Dermis blood vessel endothelial cell (primary cell): ENCODE measurements at regions not wholly inside any gene's neighbourhood (a gene's known extent, or its start where the extent isn't known, plus 50 kb on each side); places are given as distances from the start of the nearest gene placed in this dataset.
A peak's percentile ranks its signal among the peaks of the same experiment; 100 is the strongest.

Experiments used
- DNase-seq: peaks from one replicate; pipeline ENCODE4 v3.0.0; 2010

DNA sequence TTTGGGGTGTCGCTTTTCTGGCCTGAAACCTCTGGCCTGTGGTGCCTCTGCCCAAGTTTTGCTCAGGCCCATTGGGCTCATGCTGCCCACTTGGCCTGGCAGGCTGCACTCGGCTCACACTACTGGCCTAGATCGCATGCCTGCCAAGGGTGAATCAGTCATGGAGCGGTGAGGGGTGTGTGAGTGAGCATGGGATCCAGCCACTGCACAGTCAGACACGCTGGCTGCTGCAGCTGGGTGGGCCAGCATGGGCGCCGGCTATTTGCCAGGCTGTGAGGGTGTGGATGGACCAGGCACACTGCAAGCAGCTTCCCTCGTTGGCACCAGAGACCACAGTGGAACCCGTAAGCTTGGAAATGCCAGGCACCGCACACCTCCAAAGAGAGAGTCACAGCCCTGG, 145.4 kb upstream of the CNR1 start:
- DNase-seq, result no peak

DNA sequence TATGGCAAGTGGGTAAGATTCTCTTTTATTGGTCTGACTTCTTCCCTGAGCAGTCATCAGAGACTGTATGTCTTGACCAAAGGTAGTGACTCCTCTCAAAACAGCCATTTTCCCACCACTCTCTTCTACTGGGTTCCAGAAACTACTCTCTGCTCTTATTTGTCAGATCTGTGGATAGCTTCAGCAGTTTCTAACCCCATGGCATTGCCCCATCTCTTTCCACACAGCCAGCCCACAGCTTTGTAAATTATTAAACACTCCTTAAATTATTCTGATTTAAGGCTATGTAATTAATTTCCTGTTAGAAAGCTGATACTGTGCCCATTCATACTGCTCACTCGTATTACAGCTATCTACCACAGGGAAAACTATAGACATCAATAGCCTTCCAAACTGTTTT, 138.4 kb upstream of the CNR1 start:
- DNase-seq, result no peak

DNA sequence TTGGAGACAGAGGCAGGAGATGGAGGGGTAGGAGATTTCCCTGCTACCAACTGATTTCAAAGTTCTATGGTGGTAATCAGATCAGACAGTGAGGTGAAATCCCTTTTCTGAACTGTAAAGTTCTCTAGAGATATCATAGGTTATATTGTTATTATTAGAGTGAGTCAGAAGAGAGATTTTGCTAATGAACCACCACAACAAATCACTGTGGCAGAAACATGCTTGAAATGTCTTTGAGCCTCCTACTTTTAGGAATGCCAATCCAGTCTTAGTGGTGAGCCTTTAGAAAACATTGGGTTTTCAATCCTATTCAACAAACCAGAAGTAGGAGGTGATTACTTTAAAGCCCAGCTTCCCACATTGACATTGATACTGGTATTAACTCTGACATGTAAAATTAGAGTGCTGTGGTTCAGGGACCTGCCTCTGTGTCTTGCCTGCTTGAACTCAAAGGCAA, 136.7 kb upstream of the CNR1 start:
- no peak for DNase-seq

DNA sequence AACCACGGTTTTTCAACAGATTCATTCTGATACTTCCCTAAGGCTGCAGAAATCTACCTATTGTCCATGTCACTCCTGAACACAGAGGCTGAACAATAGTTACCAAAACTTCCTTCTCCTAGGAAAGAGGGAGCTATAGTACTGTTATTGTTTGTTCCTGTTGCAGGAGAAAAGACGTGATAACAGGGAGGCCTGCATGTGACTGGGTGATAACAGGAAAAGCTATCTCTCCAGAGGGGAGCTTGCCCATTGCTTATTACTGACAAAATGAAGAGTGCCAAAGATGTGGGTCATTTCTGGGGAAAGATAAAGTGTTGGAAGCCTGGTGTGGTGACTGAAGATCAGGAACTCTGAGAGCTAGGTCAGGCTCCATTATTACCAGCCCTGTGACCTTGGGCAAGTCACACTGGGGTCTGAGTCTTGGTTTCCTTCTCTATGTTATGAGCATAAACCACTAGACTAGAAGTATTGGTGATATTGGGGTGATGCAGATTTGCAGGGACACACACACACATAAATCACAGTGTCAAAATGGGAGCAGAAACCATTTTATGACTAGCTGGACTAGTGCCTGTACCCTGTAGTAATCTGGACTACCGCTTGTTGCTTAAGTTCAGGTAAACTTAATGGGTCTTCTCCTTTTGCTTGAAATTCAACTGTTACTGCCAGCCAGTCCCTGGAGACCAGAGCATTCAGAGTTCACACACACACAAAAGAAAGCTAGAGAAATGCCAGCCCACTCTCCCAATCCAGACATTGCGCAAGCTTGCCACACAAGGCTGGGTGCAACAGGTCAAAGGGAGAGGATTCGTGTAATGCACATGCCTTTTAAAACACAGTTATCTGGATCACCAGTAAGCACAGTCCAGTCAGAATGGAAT, 136.0 kb upstream of the CNR1 start:
- no peak for DNase-seq

DNA sequence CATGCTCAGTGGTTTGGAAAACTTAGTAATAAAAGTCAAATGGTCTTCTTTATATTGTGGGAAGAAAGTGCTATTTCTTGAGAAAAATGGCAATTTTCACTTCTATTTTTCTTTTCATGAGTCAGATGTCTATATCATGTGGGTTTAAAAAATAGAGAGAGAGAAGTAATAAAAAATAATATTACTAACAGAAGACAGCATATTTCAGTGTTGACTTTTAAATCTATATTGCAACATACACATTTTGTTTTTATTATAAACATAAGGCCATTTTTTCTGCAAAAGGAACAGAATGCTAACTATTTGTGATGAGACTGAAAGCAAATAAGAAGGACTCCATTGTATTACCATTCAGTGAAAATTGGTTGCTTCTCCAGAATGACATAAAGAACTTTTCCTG, 135.1 kb upstream of the CNR1 start:
- no peak for DNase-seq

DNA sequence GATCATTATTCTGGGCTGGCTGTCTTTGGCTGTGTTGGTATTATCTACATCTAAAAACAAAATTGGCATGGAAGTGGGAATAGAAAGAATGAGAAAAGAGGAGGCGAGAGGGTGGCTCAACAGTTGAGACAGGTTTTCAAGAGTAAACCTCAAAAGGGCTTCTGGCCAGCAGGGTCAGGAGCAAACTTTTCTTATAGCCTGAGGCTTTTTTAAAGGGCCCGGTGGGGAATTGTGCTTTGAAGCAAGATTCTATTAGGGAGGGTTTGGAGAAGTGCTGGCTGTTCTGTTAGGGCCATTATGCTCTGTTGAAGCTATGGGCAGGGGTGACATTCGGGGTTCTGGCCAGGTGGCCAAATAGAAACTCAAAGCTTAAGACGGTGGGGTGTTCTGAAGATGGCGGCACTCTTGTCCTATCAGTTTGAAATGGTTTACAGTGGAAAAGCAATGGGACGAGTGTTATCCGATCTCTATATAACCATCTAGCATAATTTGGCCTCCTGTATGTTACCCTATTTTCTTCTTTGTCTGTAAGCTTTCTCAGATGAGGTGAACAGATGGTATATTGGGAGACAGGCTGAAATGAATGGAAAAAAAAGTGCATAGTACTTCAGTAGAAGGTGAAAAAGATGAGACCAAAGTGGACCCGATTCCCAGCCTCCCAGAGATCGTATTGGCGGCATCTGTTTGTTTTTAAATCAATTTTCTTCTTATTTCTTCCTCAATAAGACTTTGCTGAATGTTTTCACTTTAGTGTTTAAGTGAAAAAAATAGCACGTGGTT, 132.1 kb upstream of the CNR1 start:
- DNase-seq, result no peak

DNA sequence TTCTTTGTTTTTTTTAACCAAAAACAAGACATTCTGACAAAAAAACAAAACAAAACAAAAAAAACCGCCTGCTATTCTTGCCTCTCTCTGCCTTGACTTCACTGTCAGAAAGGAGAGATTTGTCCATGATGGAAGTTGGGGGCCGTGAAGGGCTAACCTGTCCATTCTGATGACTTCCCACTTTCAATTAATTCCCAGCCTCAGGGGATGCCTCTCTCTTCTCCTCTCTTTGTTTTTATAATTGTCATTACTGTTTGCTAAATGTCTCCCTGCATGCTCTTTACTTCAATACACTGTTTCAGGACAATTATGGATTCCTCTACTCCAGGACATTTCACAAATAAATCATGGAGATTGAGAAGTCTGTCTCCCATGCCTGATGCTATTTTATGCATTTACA, 130.5 kb upstream of the CNR1 start:
- no peak for DNase-seq

DNA sequence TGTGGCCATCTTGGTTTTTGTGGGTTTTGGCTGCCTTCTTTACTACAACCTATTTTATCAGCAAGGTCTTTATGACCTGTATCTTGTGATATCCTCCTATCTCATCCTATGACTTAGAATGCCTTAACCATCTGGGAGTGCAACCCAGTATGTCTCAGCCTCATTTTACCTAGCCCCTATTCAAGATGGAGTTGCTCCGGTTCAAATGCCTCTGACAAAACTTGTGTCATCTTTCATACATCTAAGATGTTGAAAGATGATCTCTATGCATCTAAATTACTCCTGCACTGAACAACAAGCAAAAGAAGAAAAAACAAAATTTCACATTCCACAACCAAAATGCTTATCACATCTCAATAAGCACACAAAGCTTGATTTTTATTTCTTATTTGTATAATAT, 129.5 kb upstream of the CNR1 start:
- no peak for DNase-seq

DNA sequence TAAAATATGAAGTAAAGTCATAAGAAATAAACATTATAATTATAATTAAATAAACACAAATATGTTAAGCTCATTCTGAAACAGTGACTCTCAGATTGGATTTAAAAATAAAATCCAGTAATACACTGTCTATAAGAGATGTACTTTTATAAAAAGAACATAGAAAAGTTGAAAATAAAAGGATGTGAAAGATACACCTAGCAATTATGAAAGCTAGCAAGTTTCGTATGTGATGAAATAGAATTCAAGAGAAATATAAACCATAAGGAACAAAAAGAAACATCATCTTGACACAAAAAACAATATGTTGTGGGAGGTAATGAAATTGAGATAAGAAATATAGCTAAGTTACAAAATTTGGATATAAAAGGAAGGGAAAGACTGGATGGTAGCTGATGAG, 128.6 kb upstream of the CNR1 start:
- DNase-seq, result no peak

DNA sequence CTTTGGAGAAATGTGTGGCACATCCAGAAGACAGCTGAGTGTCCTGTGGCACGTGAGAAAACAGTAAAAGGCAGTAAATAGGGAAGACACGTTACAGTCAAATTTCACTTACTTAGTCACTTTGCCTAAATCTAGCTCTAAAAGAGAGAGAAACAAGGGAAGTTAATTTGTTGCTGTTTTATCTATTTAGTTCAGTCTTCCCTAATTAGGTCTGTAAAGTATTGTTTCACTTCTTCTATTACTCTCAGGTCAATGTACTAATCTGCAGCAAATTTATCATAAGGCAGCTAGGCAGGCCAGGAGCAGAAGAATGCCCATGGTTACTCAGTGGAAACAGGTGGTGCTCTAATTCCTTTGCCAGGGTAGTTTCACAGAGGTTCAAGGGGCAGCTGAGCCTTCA, 124.3 kb upstream of the CNR1 start:
- no peak for DNase-seq

DNA sequence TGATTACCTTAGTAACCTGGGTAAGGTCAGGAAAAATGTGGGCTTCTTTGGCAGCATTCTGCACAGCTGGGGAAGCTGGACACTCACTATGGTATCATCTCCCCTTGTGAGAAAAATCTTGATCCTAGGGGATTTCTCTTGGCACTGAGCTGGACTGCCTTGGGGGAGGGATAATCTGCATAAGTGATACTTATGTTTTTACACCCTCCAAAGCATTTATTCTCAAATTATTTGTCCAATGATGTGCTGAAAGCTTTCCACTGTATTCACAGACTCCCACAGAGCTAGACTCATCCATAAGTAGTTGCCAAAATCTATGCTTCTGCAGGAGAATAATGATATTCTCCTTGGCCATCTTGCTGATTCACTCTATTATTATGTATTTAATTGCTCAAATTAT, 121.5 kb upstream of the CNR1 start:
- DNase-seq, result no peak

DNA sequence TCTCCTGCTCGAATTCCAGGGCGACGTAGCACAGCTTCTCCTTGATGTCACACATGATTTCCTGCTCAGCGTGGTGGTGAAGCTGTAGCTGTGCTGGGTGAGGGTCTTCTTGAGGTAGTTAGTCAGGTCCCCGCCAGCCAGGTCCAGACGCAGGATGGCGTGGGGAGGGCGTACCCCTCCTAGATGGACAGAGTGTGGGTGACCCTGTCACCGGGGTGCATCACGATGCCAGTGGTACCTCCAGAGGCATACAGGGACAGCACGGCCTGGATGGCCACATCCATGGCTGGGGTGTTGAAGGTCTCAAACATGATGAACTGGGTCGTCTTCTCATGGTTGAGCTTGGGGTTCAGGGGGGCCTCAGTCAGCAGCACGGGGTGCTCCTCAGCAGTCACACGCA, 110.2 kb upstream of the CNR1 start:
- no peak for DNase-seq

DNA sequence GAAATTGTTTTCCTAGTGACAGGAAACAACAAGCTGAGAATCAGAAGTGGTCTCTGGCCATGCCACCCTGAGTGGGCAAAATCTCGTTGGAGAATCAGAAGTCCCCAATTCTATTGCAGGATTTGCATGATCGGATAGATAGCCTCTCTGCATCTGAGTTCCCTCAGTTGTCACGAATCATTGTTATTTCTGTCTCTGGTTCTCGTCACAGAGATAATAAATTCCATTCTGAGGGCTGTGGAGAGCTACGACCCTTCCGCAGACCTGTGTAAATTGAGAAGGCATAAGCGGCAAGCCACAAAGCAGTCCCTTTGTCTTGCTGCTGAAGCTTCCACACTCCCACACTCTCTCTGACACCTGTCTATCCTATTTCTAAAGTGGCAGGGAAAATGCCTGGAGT, 102.4 kb upstream of the CNR1 start:
- no peak for DNase-seq

DNA sequence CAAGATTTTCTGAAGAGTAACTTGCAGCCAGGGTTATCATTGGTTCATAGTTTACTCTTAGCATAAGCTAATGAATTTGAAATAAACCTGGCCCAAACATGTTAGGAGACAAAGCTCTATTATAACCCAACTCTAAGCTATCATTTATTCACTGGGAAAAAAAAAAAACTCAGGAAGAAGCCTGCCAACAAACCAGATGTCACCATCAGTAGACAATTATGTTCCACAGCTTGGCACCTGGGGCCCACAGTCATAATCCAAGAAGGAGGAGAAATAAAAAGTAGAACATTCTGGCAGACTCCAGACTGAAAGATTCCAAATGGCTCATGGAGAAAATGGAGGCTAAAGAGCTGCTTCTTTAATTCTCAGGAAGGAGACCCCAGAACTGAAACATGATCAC, 100.0 kb upstream of the CNR1 start:
- no peak for DNase-seq

DNA sequence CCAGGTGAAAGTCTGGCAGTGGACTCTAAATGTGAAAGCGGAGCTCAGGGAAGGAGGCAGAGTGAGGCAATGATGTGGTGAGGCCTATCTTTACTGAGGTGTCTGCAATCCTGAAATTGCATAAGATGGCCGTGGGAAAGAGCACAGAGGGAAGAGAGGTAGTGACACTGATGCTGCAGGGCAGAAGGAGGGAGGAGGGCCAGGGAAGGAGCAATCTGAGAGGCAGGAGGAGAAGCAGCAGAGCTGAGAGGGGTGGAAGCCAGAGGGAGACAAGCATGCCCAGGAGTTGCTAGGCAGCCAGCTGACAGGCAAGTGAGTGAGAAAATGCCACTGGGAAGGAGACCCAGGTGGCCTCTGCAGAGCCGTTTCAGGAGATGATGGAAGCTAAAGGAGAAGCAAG, 97.4 kb upstream of the CNR1 start:
- no peak for DNase-seq

DNA sequence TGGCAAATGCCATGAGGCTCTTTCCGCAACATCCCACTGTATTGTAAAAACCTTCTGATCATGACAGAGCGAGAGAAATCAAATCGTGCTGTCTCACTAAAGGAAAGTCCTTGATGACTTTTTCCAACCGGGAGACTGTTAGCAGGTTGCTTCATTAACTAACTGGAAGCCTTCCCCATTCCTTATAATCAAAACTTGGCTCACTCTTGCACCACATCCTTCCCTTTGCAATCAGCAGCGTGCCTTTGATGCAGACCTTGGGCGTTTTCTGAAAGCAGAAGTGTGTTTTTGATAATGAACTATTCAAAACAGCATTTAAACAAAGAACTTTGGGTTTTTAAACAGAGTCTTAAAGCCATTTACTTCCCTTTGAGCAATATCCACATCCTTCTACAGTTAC, 96.2 kb upstream of the CNR1 start:
- peak; percentile 55 for DNase-seq

DNA sequence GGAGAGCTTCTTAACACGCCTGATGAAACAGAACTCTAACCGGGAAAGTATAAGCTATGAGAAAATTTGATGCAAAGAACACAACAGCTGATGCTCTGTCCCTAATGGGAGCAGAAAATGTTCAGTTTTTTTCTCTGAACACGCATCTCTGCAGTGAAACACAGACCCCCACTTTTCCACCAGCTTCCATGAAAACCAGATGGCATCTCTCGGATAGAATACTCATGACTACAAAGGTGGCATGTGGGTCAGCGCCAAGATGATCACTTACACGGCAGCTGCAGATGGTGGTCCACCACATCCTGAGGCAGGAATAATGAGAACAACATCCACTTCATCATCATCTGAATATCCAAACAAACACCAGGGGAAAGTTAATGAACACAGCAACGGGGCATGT, 85.2 kb upstream of the CNR1 start:
- DNase-seq, result no peak

DNA sequence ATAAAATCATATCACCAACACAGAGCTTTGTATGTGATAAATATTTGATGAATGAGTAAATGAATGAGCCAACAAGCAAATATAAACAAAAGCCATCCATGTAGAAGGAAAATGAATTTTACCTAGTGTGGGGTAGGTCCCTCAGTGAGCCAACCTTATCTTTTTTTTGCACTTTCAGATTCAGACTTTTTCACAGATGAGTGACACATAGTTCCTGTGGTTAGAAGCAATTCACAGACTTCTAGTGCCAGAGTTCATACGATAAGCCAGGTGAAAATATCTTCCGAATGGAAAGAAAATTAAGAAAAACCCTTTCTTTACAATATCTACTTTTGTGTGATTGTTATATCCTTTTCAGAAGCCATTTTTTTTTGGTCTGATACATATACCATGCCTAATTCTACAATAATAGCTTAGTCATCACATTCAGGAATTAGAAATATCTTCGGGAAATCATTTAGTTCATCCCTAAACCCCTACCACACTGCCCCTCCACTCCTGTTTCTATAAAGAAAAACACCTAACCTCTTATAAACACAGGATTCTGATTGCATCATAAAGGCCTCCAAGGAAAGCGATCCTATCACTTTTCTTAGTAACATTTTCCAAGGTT, 82.7 kb upstream of the CNR1 start:
- DNase-seq, result no peak

DNA sequence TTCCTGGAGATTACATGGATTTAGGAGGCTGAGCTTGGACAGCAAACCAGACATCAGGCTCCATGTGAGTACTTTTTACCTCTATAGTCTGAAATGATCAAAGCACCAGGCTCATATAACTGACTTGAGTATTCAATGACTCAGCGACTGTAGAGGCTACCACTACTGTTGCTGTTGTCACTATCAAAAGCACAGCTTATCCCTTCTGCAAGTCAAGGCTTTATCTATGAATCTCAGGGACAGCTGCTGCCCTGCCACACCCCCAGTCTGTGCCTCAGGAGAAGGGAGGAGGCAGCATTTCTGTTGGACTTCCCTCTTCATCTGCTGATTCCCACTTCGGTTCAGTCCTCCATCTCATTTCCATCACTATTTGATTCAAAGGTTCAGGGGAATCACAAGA, 80.5 kb upstream of the CNR1 start:
- no peak for DNase-seq

DNA sequence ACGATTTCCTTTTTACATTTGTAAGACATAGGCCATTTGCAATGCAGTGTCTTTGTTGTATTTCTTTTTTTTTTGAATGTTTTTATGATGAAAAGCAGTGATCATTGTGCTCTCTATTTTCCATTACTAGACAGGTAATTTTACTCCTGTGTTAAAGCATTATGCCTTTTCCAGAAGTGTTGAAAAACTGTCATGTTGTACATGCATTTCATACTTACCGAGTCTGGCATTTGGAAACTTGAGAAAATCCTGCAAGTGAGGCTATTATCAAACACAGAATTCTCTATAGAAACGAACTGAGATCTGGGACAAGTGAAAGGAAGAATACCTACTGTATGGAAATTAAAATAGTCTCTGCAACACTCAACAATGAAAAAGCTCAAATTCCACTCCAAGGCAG, 78.6 kb upstream of the CNR1 start:
- DNase-seq, result no peak

DNA sequence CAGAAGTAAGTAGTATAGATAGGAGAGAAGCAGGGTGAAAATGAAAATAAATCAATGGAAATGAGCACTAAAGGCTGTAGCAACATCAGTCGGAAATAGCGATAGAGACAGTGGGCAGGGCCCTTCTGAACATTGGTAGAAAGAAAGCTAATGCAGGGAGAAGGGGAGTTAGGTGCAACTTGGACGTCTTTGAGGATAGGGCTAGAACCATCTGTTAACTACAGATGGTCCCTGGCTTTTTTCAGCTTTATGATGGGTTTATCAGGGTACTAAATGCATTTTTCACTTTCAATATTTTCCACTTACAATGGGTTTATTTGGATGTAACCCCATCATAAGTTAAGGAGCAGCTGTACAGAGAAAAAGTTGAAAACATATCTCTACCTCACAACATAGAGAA, 72.8 kb upstream of the CNR1 start:
- DNase-seq, result no peak

DNA sequence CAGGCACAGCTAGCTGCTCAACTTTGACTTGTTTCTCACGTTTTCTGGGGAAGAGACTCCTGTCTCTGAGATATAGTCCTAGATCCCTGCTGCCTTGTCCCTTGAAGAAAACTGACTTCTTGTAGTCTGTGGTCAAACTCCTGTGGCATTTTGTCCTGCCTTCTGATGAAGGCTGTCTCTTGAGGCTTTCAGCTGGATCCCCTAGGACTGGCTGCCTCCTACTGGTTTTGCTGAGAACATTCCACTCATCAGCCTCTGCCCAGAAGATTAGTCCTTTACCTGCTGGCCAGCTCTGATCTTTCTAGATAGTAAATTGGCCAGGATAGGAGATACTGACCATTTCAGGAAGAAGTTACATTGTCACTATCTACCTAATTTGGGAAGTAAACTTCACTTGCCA, 71.9 kb upstream of the CNR1 start:
- peak; percentile 25 for DNase-seq

DNA sequence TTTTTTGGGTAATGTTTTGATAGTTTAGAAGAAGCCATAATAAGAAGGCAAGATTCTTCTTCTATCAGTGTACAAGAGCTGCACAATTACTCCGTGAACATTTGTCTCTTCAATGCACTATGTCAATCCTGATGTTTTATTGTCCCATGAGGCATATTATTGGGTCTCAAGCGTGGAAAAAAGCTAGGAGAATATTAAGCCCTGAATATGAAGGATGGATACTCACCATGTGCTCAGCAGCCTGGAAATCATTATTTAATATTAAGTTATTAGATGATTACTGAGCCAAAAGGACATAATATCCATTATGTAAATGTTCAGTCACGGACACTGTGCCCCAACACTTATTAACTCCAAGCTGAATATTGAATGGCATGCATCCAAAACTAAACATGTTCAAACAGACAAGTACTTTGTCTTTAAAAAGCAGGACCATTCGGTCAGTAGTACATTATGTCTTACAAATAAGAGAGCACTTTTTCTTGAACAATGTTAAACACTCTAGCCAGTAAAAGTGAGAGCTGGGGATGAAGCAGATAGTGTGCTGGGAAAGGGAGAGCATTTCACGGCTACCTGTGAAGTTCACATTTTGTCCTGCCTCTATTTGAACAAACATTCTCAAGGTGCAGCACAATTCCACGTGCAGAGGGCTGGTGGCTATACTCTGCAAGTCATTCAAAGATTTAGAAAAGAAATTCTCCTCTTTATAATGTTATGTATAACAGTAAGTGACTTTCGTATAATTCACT, 70.6 kb upstream of the CNR1 start:
- DNase-seq, result no peak
